UCSD-AML1 (cell line): ENCODE measurements at regions not wholly inside any gene's neighbourhood (a gene's known extent, or its start where the extent isn't known, plus 50 kb on each side); places are given as distances from the start of the nearest gene placed in this dataset.

Experiments
- DNase-seq: peaks from one replicate; lab custom pipeline; 2025; ENCODE audit not compliant: unreplicated experiment; lab: John Stamatoyannopoulos, UW

- no peak for DNase-seq
Measured at GRCh38 chr2:78910376-78910775, 115.1 kb upstream of the REG3G start.

GRCh38 chr2:78913257-78913656 is 112.2 kb upstream of the REG3G start:
- DNase-seq, result no peak

- DNase-seq, result no peak
Measured at GRCh38 chr2:78925258-78925657, 100.2 kb upstream of the REG3G start.

GRCh38 chr2:78928502-78928901 is 97.0 kb upstream of the REG3G start:
- no peak for DNase-seq

- no peak for DNase-seq
Measured at GRCh38 chr2:78940998-78941397, 84.5 kb upstream of the REG3G start.

- no peak for DNase-seq
Measured at GRCh38 chr2:78941751-78942150, 83.8 kb upstream of the REG3G start.

GRCh38 chr2:78963881-78964280 is 61.6 kb upstream of the REG3G start:
- no peak for DNase-seq

- DNase-seq, result no peak
Measured at GRCh38 chr2:78967294-78967693, 58.2 kb upstream of the REG3G start.

GRCh38 chr2:78973630-78974029 is 51.9 kb upstream of the REG3G start:
- no peak for DNase-seq
